Suprapubic skin (tissue), 4 donors: ENCODE measurements at regions not wholly inside any gene's neighbourhood (a gene's known extent, or its start where the extent isn't known, plus 50 kb on each side); places are given as distances from the start of the nearest gene placed in this dataset.

ENCODE experiments used
- EP300 ChIP-seq: sonication (generic); formaldehyde crosslinking; IDR thresholded peaks from one replicate; pipeline ENCODE4 v1.6.1; 2017; ENCODE audit warnings: antibody characterized with exemption
- POLR2A ChIP-seq, 2 donors: fragments of 450-650 bp; IDR thresholded peaks; one replicate each; pipeline ENCODE4 v1.6.1; 2017; ENCODE audit warnings: antibody characterized with exemption in 2 of 2, mild to moderate bottlenecking in 2 of 2, moderate library complexity in 2 of 2
- POLR2AphosphoS5 ChIP-seq, 3 donors: sonication (generic); formaldehyde crosslinking; IDR thresholded peaks; one replicate each; pipeline ENCODE4 v1.6.1; 2017; ENCODE audit warnings: antibody characterized with exemption in 3 of 3
- TF ChIP-seq, protein P1 (sequence below), 2 donors: fragments of 200-600 bp in 1 of 2; fragments of 450-650 bp in 1 of 2; sonication (generic) in 1 of 2; IDR thresholded peaks; one replicate each; pipeline ENCODE4 v1.5.1; 2016 to 2019; ENCODE audit warnings: antibody characterized with exemption in 2 of 2, mild to moderate bottlenecking in 1 of 2, moderate library complexity in 1 of 2

GRCh38 chr1:59014827-59015226, 231.0 kb upstream of the JUN start:
- TF ChIP-seq, protein P1, sequence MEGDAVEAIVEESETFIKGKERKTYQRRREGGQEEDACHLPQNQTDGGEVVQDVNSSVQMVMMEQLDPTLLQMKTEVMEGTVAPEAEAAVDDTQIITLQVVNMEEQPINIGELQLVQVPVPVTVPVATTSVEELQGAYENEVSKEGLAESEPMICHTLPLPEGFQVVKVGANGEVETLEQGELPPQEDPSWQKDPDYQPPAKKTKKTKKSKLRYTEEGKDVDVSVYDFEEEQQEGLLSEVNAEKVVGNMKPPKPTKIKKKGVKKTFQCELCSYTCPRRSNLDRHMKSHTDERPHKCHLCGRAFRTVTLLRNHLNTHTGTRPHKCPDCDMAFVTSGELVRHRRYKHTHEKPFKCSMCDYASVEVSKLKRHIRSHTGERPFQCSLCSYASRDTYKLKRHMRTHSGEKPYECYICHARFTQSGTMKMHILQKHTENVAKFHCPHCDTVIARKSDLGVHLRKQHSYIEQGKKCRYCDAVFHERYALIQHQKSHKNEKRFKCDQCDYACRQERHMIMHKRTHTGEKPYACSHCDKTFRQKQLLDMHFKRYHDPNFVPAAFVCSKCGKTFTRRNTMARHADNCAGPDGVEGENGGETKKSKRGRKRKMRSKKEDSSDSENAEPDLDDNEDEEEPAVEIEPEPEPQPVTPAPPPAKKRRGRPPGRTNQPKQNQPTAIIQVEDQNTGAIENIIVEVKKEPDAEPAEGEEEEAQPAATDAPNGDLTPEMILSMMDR (IDR thresholded peaks at IDR 0.05), result no peak
- TF ChIP-seq POLR2AphosphoS5 (IDR thresholded peaks at IDR 0.05) (no peak), EP300 (no peak), POLR2A (IDR thresholded peaks at IDR 0.05) (no peak)
